ENCODE measurements at regions not wholly inside any gene's neighbourhood (a gene's known extent, or its start where the extent isn't known, plus 50 kb on each side); places are given as distances from the start of the nearest gene placed in this dataset.

- DNase-seq: no peak
Observed at GRCh38 chr2:60152226-60152833, 401.1 kb downstream of the BCL11A start.

- DNase-seq: no peak
Observed at GRCh38 chr2:60149176-60149575, 404.3 kb downstream of the BCL11A start.

GRCh38 chr2:60148716-60149115 is 404.7 kb downstream of the BCL11A start:
- no peak for DNase-seq

- DNase-seq: no peak
Observed at GRCh38 chr2:60140185-60140584, 413.3 kb downstream of the BCL11A start.

- DNase-seq: no peak
Observed at GRCh38 chr2:60136913-60137312, 416.5 kb downstream of the BCL11A start.

- no peak for DNase-seq
Observed at GRCh38 chr2:60127191-60127590, 426.3 kb downstream of the BCL11A start.

- no peak for DNase-seq
Observed at GRCh38 chr2:60125611-60126426, 427.6 kb downstream of the BCL11A start.

GRCh38 chr2:60119778-60120177 is 433.7 kb downstream of the BCL11A start:
- DNase-seq: no peak

GRCh38 chr2:60118917-60119316 is 434.5 kb downstream of the BCL11A start:
- no peak for DNase-seq

GRCh38 chr2:60118061-60118460 is 435.4 kb downstream of the BCL11A start:
- DNase-seq: no peak

- DNase-seq: no peak
Observed at GRCh38 chr2:60116161-60116875, 437.1 kb downstream of the BCL11A start.

- DNase-seq: no peak
Observed at GRCh38 chr2:60109744-60110143, 443.7 kb downstream of the BCL11A start.

- no peak for DNase-seq
Observed at GRCh38 chr2:60106836-60107529, 446.5 kb downstream of the BCL11A start.

- DNase-seq: no peak
Observed at GRCh38 chr2:60105906-60106305, 447.5 kb downstream of the BCL11A start.

GRCh38 chr2:60104514-60105505 is 448.6 kb downstream of the BCL11A start:
- no peak for DNase-seq

- DNase-seq: no peak
Observed at GRCh38 chr2:60100034-60100433, 453.4 kb downstream of the BCL11A start.

GRCh38 chr2:60098996-60099395 is 454.5 kb downstream of the BCL11A start:
- no peak for DNase-seq

- DNase-seq: no peak
Observed at GRCh38 chr2:60097298-60097697, 456.2 kb downstream of the BCL11A start.

- DNase-seq: no peak
Observed at GRCh38 chr2:60096556-60096955, 456.9 kb downstream of the BCL11A start.

GRCh38 chr2:60095903-60096302 is 457.6 kb downstream of the BCL11A start:
- DNase-seq: no peak

- DNase-seq: no peak
Observed at GRCh38 chr2:60095202-60095815, 458.1 kb downstream of the BCL11A start.

Measured in NCI-H1092 (cell line).